Panc1 (cell line): ENCODE measurements at regions not wholly inside any gene's neighbourhood (a gene's known extent, or its start where the extent isn't known, plus 50 kb on each side); places are given as distances from the start of the nearest gene placed in this dataset.

Experiments
- ATAC-seq: fragments of 200-7000 bp; cut with Tn5 transposase; 2 replicates; pipeline ENCODE4 v1.9.1; 2020; ENCODE audit warnings: mild to moderate bottlenecking, moderate library complexity
- BruUV-seq: library from RNA; stranded (reverse); fragments of 400-500 nt; replicated peaks from 2 replicates; lab custom pipeline; 2021; lab: Mats Ljungman, UMichigan
- CTCF ChIA-PET: fragments of 300-600 bp; sonication (Branson Sonifier 250); formaldehyde crosslinking; loops from one replicate; lab custom pipeline; 2022; ENCODE audit warnings: antibody characterized with exemption; lab: Charles Lee
- POLR2A ChIA-PET: fragments of 300-600 bp; sonication (Branson Sonifier 250); formaldehyde crosslinking; loops from one replicate; lab custom pipeline; 2022; ENCODE audit warnings: antibody characterized with exemption; lab: Charles Lee
- DNase-seq: peaks from one replicate; pipeline ENCODE4 v3.0.0-alpha.2; 2010; ENCODE audit warnings: low read depth, low spot score
- H3K27ac ChIP-seq: 2 replicates; pipeline ENCODE4 v1.5.1; 2011; ENCODE audit warnings: mild to moderate bottlenecking, low read length, inconsistent platforms
- H3K27me3 ChIP-seq: fragments of 200-500 bp; sonication (Bioruptor generic); 2 replicates; pipeline ENCODE4 v1.6.0; 2014; ENCODE audit warnings: low read length, inconsistent platforms; ENCODE audit not compliant: control insufficient read depth, insufficient read depth
- H3K36me3 ChIP-seq: fragments of 200-500 bp; sonication (Bioruptor generic); 2 replicates; pipeline ENCODE4 v1.5.1; 2014; ENCODE audit warnings: inconsistent platforms, mild to moderate bottlenecking, low read length, moderate library complexity; ENCODE audit not compliant: control insufficient read depth, insufficient read depth
- H3K4me1 ChIP-seq: 2 replicates; pipeline ENCODE4 v1.5.1; 2011; ENCODE audit warnings: inconsistent platforms, mild to moderate bottlenecking, low read length, moderate library complexity; ENCODE audit not compliant: control insufficient read depth, insufficient read depth
- H3K4me3 ChIP-seq, 2 experiments: 2 replicates each; pipeline ENCODE4 v1.5.1; 2011 to 2012; ENCODE audit warnings: low read depth in 2 of 2, low read length in 2 of 2, mild to moderate bottlenecking in 2 of 2, inconsistent platforms in 1 of 2, moderate library complexity in 1 of 2
- H3K9me3 ChIP-seq: fragments of 200-500 bp; sonication (Bioruptor generic); 2 replicates; pipeline ENCODE4 v1.5.1; 2014; ENCODE audit warnings: low read depth, mild to moderate bottlenecking, inconsistent platforms, low read length, moderate library complexity; ENCODE audit not compliant: control insufficient read depth, insufficient read depth
- CTCF ChIP-seq: fragments of 450-650 bp; IDR thresholded peaks from 2 replicates; pipeline ENCODE4 v1.5.1; 2017; ENCODE audit warnings: mild to moderate bottlenecking
- POLR2AphosphoS5 ChIP-seq: IDR thresholded peaks from 2 replicates; pipeline ENCODE4 v1.6.1; 2012; ENCODE audit warnings: mild to moderate bottlenecking, low read depth, low read length, moderate library complexity
- REST ChIP-seq, 2 experiments: IDR thresholded peaks; 2 replicates each; pipeline ENCODE4 v1.6.1; 2011 to 2012; ENCODE audit warnings: low read depth in 2 of 2, control low read depth in 1 of 2, low read length in 1 of 2, mild to moderate bottlenecking in 1 of 2, moderate library complexity in 1 of 2; ENCODE audit not compliant: insufficient read depth in 1 of 2
- SIN3A ChIP-seq: IDR thresholded peaks from 2 replicates; pipeline ENCODE4 v1.6.1; 2012; ENCODE audit warnings: low read depth, mild to moderate bottlenecking, low read length, moderate library complexity, borderline replicate concordance; ENCODE audit not compliant: insufficient read depth
- TCF7L2 ChIP-seq: IDR thresholded peaks from 2 replicates; pipeline ENCODE4 v1.6.1; 2011; ENCODE audit warnings: mild to moderate bottlenecking, low read depth, low read length, inconsistent platforms
- in situ Hi-C: cut with HindIII; loops from 2 replicates; pipeline ENCODE4 v1.10.0; 2016; ENCODE audit warnings: low sequenced_read_pairs, low pct_unique_long_range_greater_than_20kb
- intact Hi-C: fragments of 100-400 bp; cut with micrococcal nuclease; formaldehyde crosslinking; loops from one replicate; pipeline ENCODE4 v1.10.0; 2022; ENCODE audit not compliant: unreplicated experiment

- ChIA-PET CTCF (no interaction called here), POLR2A (no interaction called here)
- no peaks in the 10 kb centered on the region for H3K27me3 ChIP-seq
- no peaks in the 10 kb centered on the region for H3K9me3 ChIP-seq
- H3K27ac ChIP-seq = no peak overlapping the region
- TF ChIP-seq REST (IDR thresholded peaks at IDR 0.05; ENCODE audit: insufficient read depth in 1 of 2, low read depth in 2 of 2, low read length in 1 of 2) (no peak), CTCF (no peak), TCF7L2 (no peak), POLR2AphosphoS5 (no peak), SIN3A (no peak)
- intact Hi-C loops = no loop called here
- ATAC-seq (no peak), DNase-seq (no peak)
- no TSS peak for BruUV-seq
- no peaks in the 10 kb centered on the region for H3K4me1 ChIP-seq
- in situ Hi-C loops = no loop called here
- H3K36me3 ChIP-seq = no peaks in the 10 kb centered on the region
- no peak overlapping the region for H3K4me3 ChIP-seq
These were observed 783.3 kb downstream of the PLCL1 start for GRCh38 chr2:198587741-198588140.

- intact Hi-C loops = no loop called here
- no peaks in the 10 kb centered on the region for H3K9me3 ChIP-seq
- H3K4me3 ChIP-seq = no peak overlapping the region
- ChIA-PET POLR2A (no interaction called here), CTCF (no interaction called here)
- H3K27ac ChIP-seq = no peak overlapping the region
- H3K27me3 ChIP-seq = no peaks in the 10 kb centered on the region
- TF ChIP-seq SIN3A = no peak
- no peak for TF ChIP-seq POLR2AphosphoS5
- TF ChIP-seq TCF7L2 = no peak
- no peak for TF ChIP-seq CTCF
- no peak for TF ChIP-seq REST (IDR thresholded peaks at IDR 0.05; ENCODE audit: insufficient read depth in 1 of 2, low read depth in 2 of 2, low read length in 1 of 2)
- DNase-seq (no peak), ATAC-seq (no peak)
- in situ Hi-C loops = no loop called here
- no peaks in the 10 kb centered on the region for H3K4me1 ChIP-seq
- BruUV-seq = no TSS peak
- no peaks in the 10 kb centered on the region for H3K36me3 ChIP-seq
These were observed 782.8 kb downstream of the PLCL1 start for GRCh38 chr2:198587240-198587639.
